Transverse colon (tissue), 4 donors: ENCODE measurements at regions not wholly inside any gene's neighbourhood (a gene's known extent, or its start where the extent isn't known, plus 50 kb on each side); places are given as distances from the start of the nearest gene placed in this dataset.

Experiments used
- DNase-seq: peaks from one replicate; pipeline ENCODE4 v3.0.0-alpha.2; 2019
- H3K27ac ChIP-seq, 4 donors: fragments of 200-600 bp; sonication (generic); 2 replicates each; pipeline ENCODE4 v1.5.1; 2016 to 2018; ENCODE audit warnings: inconsistent platforms in 4 of 4
- H3K27me3 ChIP-seq: fragments of 200-600 bp; sonication (generic); 2 replicates; pipeline ENCODE4 v1.5.1; 2017; ENCODE audit warnings: inconsistent platforms
- H3K36me3 ChIP-seq, 4 donors: fragments of 200-600 bp; sonication (generic); 2 replicates each; pipeline ENCODE4 v1.5.1; 2017 to 2019; ENCODE audit warnings: inconsistent platforms in 4 of 4
- H3K4me1 ChIP-seq, 4 donors: fragments of 200-600 bp; sonication (generic); 2 replicates each; pipeline ENCODE4 v1.5.1; 2017 to 2020; ENCODE audit warnings: inconsistent platforms in 4 of 4
- H3K4me3 ChIP-seq, 4 donors: fragments of 200-600 bp; sonication (generic); 1 replicate in 1 of 4; 2 replicates in 3 of 4; pipeline versions ENCODE4 v1.5.1 to v1.6.1; 2017 to 2019; ENCODE audit warnings: inconsistent platforms in 4 of 4
- H3K9me3 ChIP-seq, 2 donors: fragments of 200-600 bp; sonication (generic); 2 replicates each; pipeline ENCODE4 v1.5.1; 2017 to 2019; ENCODE audit warnings: inconsistent platforms in 2 of 2
- EP300 ChIP-seq: sonication (generic); formaldehyde crosslinking; IDR thresholded peaks from one replicate; pipeline ENCODE4 v1.6.1; 2017; ENCODE audit warnings: antibody characterized with exemption, low read depth
- POLR2A ChIP-seq: fragments of 450-650 bp; IDR thresholded peaks from one replicate; pipeline ENCODE4 v1.6.1; 2016; ENCODE audit warnings: antibody characterized with exemption, mild to moderate bottlenecking, moderate library complexity
- POLR2AphosphoS5 ChIP-seq, 3 donors: sonication (generic); formaldehyde crosslinking; IDR thresholded peaks; one replicate each; pipeline ENCODE4 v1.6.1; 2016; ENCODE audit warnings: antibody characterized with exemption in 3 of 3
- WGBS, 2 donors: methylation state at CpG; one replicate each; pipeline ENCODE4 v1.1.5; 2018; ENCODE audit warnings: low coverage in 1 of 2; 5-methylcytosine and 5-hydroxymethylcytosine counted together
- in situ Hi-C, 4 donors: fragments of 200-750 bp; cut with MboI; loops; one replicate each; pipeline versions ENCODE4 v1.15.0 to v1.15.1; 2017; ENCODE audit warnings: low sequenced_read_pairs in 3 of 4, low pct_ligation_motif_present in 1 of 4, low pct_unique_long_range_greater_than_20kb in 1 of 4
- intact Hi-C: fragments of 100-400 bp; cut with DNase I; formaldehyde crosslinking; loops from one replicate; pipeline ENCODE4 v1.15.1; 2023; ENCODE audit warnings: low total_unique reads
- TF ChIP-seq, protein P1 (sequence below), 5 experiments: fragments of 200-600 bp in 3 of 5; fragments of 450-650 bp in 2 of 5; sonication (generic) in 3 of 5; IDR thresholded peaks; 1 replicate in 2 of 5; 2 replicates in 3 of 5; pipeline ENCODE4 v1.5.1; 2016 to 2017; ENCODE audit warnings: antibody characterized with exemption in 5 of 5, inconsistent platforms in 3 of 5, mild to moderate bottlenecking in 2 of 5, moderate library complexity in 1 of 5

DNA sequence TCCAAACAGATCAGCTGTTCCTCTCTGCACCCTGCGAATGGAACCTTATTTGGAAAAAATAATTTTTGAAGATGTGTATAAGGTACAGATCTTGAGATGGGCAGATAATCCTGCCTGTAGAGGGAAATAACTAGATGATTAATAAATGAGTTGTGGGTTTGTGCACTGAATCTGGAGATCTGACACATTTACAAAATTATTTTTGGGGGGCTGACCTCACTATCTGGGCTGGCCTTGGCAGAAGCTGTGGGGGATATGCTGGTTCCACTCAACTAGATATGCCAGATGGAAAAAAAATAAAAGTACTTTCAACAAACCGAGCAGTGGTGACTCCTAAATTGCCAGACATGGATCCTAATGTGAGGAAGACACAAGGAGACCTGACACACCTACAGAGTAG lies 552.2 kb upstream of the AMELY start:
- no peak for DNase-seq
- in situ Hi-C loops (no loop called here), intact Hi-C loops (no loop called here)
- no peaks in the 10 kb centered on the region for H3K36me3 ChIP-seq
- H3K9me3 ChIP-seq: no peaks in the 10 kb centered on the region
- no CpG with 5 or more reads among the region's 2 CpGs for WGBS, 2 donors
- H3K4me3 ChIP-seq: no peak overlapping the region
- no peaks in the 10 kb centered on the region for H3K4me1 ChIP-seq
- no peak overlapping the region for H3K27ac ChIP-seq
- no peaks in the 10 kb centered on the region for H3K27me3 ChIP-seq
- TF ChIP-seq EP300 (no peak), POLR2AphosphoS5 (IDR thresholded peaks at IDR 0.05) (no peak), POLR2A (no peak)
- TF ChIP-seq, protein P1, sequence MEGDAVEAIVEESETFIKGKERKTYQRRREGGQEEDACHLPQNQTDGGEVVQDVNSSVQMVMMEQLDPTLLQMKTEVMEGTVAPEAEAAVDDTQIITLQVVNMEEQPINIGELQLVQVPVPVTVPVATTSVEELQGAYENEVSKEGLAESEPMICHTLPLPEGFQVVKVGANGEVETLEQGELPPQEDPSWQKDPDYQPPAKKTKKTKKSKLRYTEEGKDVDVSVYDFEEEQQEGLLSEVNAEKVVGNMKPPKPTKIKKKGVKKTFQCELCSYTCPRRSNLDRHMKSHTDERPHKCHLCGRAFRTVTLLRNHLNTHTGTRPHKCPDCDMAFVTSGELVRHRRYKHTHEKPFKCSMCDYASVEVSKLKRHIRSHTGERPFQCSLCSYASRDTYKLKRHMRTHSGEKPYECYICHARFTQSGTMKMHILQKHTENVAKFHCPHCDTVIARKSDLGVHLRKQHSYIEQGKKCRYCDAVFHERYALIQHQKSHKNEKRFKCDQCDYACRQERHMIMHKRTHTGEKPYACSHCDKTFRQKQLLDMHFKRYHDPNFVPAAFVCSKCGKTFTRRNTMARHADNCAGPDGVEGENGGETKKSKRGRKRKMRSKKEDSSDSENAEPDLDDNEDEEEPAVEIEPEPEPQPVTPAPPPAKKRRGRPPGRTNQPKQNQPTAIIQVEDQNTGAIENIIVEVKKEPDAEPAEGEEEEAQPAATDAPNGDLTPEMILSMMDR (IDR thresholded peaks at IDR 0.05): no peak

DNA sequence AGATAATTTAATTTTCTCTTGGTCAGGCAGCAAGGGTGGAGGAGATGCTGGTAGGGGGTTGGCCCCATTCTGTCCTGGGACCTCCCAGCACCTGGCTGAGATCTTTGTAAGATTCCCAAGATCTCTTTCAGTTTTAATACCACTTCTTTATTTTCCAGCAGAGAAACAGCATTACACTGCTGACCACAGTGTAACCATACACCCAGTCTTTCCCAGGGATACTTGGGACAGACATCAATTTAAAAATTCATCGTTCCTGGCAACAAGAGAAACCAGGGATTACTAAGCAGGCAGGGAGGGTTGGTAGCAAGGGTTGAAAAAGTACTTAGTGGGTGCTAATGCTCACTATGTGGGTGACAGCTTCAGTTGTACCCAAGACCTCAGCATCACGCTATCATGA lies 551.6 kb upstream of the AMELY start:
- DNase-seq: no peak
- no peaks in the 10 kb centered on the region for H3K4me1 ChIP-seq
- intact Hi-C loops (no loop called here), in situ Hi-C loops (no loop called here)
- WGBS, 2 donors: no CpG with 5 or more reads among the region's 2 CpGs
- TF ChIP-seq, protein P1 (IDR thresholded peaks at IDR 0.05): no peak
- TF ChIP-seq POLR2AphosphoS5 (IDR thresholded peaks at IDR 0.05) (no peak), EP300 (no peak), POLR2A (no peak)
- H3K27ac ChIP-seq: no peak overlapping the region
- H3K27me3 ChIP-seq: no peaks in the 10 kb centered on the region
- H3K9me3 ChIP-seq: no peaks in the 10 kb centered on the region
- H3K36me3 ChIP-seq: no peaks in the 10 kb centered on the region
- no peak overlapping the region for H3K4me3 ChIP-seq

DNA sequence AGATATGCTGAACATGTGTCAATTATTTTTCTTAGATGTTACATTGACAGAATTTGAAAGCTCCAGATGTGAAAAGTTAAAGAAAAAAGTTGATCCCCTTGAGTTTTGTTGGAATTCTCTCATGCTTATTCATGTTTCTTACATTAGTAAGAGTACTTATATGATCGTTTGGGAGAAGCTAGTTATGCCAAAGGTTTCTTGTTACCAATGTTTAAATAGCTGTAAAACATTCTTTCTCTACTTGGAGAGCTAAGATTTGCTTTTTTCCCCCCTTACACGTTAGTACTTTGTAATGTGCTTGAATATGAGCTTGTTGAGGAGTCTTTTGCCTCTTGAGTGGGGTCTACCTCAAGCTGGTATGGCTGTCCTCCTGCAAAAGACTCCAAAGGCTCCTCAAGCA lies 551.1 kb upstream of the AMELY start:
- Histone ChIP-seq H3K4me3 (no peak overlapping the region), H3K4me1 (no peaks in the 10 kb centered on the region), H3K27me3 (no peaks in the 10 kb centered on the region), H3K9me3 (no peaks in the 10 kb centered on the region), H3K27ac (no peak overlapping the region), H3K36me3 (no peaks in the 10 kb centered on the region)
- DNase-seq: no peak
- in situ Hi-C loops (no loop called here), intact Hi-C loops (no loop called here)
- TF ChIP-seq, protein P1 (IDR thresholded peaks at IDR 0.05): no peak
- WGBS, 2 donors: 50% methylated on average over 1 of the region's 2 CpGs; no CpG with 5 or more reads in 1 of the 2 donors

DNA sequence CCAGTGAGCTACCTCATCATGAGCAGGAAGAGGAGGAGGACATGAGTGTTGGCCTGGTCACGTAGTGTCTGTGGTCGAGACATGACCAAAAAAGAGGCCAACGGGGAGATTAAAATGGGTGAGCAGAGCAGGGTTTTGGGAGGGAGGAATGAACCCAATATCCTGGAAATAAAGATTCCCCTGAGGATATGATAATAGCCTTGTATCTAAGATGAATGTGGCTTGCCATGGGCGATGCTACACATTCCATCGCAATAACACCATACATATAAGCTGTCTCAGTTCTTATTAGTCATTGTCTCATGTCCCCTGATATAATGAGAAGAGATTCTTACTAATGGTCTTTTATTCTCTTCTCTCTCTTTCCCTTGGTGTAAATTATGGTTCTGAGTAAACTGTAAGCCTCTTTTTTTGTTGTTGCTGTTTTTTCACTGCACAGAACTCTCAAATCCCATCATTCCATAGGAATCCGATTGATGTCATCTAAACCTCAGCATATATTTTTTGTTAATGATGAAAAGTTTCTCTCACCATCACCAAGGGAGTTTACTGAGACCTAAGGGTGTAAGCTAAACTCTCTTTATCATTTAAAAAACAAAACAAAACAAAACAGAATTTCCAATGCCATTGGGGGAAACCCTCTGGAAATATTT lies 550.4 kb upstream of the AMELY start:
- Histone ChIP-seq H3K4me1 (no peaks in the 10 kb centered on the region), H3K36me3 (no peaks in the 10 kb centered on the region), H3K4me3 (no peak overlapping the region), H3K9me3 (no peaks in the 10 kb centered on the region), H3K27me3 (no peaks in the 10 kb centered on the region), H3K27ac (no peak overlapping the region)
- intact Hi-C loops (no loop called here), in situ Hi-C loops (no loop called here)
- 100% methylated on average over 1 of the region's 6 CpGs; no CpG with 5 or more reads in 1 of the 2 donors for WGBS, 2 donors
- TF ChIP-seq POLR2AphosphoS5 (IDR thresholded peaks at IDR 0.05) (no peak), POLR2A (no peak), EP300 (no peak)
- TF ChIP-seq, protein P1 (IDR thresholded peaks at IDR 0.05): no peak
- no peak for DNase-seq
